Transverse colon (tissue), 4 donors: ENCODE measurements at regions not wholly inside any gene's neighbourhood (a gene's known extent, or its start where the extent isn't known, plus 50 kb on each side); places are given as distances from the start of the nearest gene placed in this dataset.

Experiments used
- DNase-seq: peaks from one replicate; pipeline ENCODE4 v3.0.0-alpha.2; 2019
- H3K27ac ChIP-seq, 4 donors: fragments of 200-600 bp; sonication (generic); 2 replicates each; pipeline ENCODE4 v1.5.1; 2016 to 2018; ENCODE audit warnings: inconsistent platforms in 4 of 4
- H3K27me3 ChIP-seq: fragments of 200-600 bp; sonication (generic); 2 replicates; pipeline ENCODE4 v1.5.1; 2017; ENCODE audit warnings: inconsistent platforms
- H3K36me3 ChIP-seq, 4 donors: fragments of 200-600 bp; sonication (generic); 2 replicates each; pipeline ENCODE4 v1.5.1; 2017 to 2019; ENCODE audit warnings: inconsistent platforms in 4 of 4
- H3K4me1 ChIP-seq, 4 donors: fragments of 200-600 bp; sonication (generic); 2 replicates each; pipeline ENCODE4 v1.5.1; 2017 to 2020; ENCODE audit warnings: inconsistent platforms in 4 of 4
- H3K4me3 ChIP-seq, 4 donors: fragments of 200-600 bp; sonication (generic); 1 replicate in 1 of 4; 2 replicates in 3 of 4; pipeline versions ENCODE4 v1.5.1 to v1.6.1; 2017 to 2019; ENCODE audit warnings: inconsistent platforms in 4 of 4
- H3K9me3 ChIP-seq, 2 donors: fragments of 200-600 bp; sonication (generic); 2 replicates each; pipeline ENCODE4 v1.5.1; 2017 to 2019; ENCODE audit warnings: inconsistent platforms in 2 of 2
- CTCF ChIP-seq, 5 experiments: fragments of 200-600 bp in 3 of 5; fragments of 450-650 bp in 2 of 5; sonication (generic) in 3 of 5; IDR thresholded peaks; 1 replicate in 2 of 5; 2 replicates in 3 of 5; pipeline ENCODE4 v1.5.1; 2016 to 2017; ENCODE audit warnings: antibody characterized with exemption in 5 of 5, inconsistent platforms in 3 of 5, mild to moderate bottlenecking in 2 of 5, moderate library complexity in 1 of 5
- EP300 ChIP-seq: sonication (generic); formaldehyde crosslinking; IDR thresholded peaks from one replicate; pipeline ENCODE4 v1.6.1; 2017; ENCODE audit warnings: antibody characterized with exemption, low read depth
- POLR2A ChIP-seq: fragments of 450-650 bp; IDR thresholded peaks from one replicate; pipeline ENCODE4 v1.6.1; 2016; ENCODE audit warnings: antibody characterized with exemption, mild to moderate bottlenecking, moderate library complexity
- POLR2AphosphoS5 ChIP-seq, 3 donors: sonication (generic); formaldehyde crosslinking; IDR thresholded peaks; one replicate each; pipeline ENCODE4 v1.6.1; 2016; ENCODE audit warnings: antibody characterized with exemption in 3 of 3
- WGBS, 2 donors: methylation state at CpG; one replicate each; pipeline ENCODE4 v1.1.5; 2018; ENCODE audit warnings: low coverage in 1 of 2; 5-methylcytosine and 5-hydroxymethylcytosine counted together
- in situ Hi-C, 4 donors: fragments of 200-750 bp; cut with MboI; loops; one replicate each; pipeline versions ENCODE4 v1.15.0 to v1.15.1; 2017; ENCODE audit warnings: low sequenced_read_pairs in 3 of 4, low pct_ligation_motif_present in 1 of 4, low pct_unique_long_range_greater_than_20kb in 1 of 4
- intact Hi-C: fragments of 100-400 bp; cut with DNase I; formaldehyde crosslinking; loops from one replicate; pipeline ENCODE4 v1.15.1; 2023; ENCODE audit warnings: low total_unique reads

GRCh38 chr1:194693244-194693643 is 1506.8 kb upstream of the B3GALT2 start:
- H3K4me3 ChIP-seq: no peak overlapping the region
- H3K27ac ChIP-seq: no peak overlapping the region
- no peaks in the 10 kb centered on the region for H3K9me3 ChIP-seq
- intact Hi-C loops (no loop called here), in situ Hi-C loops (no loop called here)
- no peaks in the 10 kb centered on the region for H3K27me3 ChIP-seq
- WGBS, 2 donors: 66 to 91% methylated on average over 2 of the region's 2 CpGs
- DNase-seq: no peak
- H3K36me3 ChIP-seq: no peaks in the 10 kb centered on the region
- TF ChIP-seq POLR2A (no peak), POLR2AphosphoS5 (IDR thresholded peaks at IDR 0.05) (no peak), EP300 (no peak), CTCF (IDR thresholded peaks at IDR 0.05) (no peak)
- no peaks in the 10 kb centered on the region for H3K4me1 ChIP-seq

- H3K36me3 ChIP-seq: no peaks in the 10 kb centered on the region
- DNase-seq: no peak
- H3K4me3 ChIP-seq: no peak overlapping the region
- intact Hi-C loops (no loop called here), in situ Hi-C loops (no loop called here)
- TF ChIP-seq CTCF (IDR thresholded peaks at IDR 0.05) (no peak), POLR2AphosphoS5 (IDR thresholded peaks at IDR 0.05) (no peak), EP300 (no peak), POLR2A (no peak)
- 50 to 56% methylated on average over 2 of the region's 2 CpGs for WGBS, 2 donors
- H3K9me3 ChIP-seq: no peaks in the 10 kb centered on the region
- H3K4me1 ChIP-seq: no peaks in the 10 kb centered on the region
- H3K27ac ChIP-seq: no peak overlapping the region
- H3K27me3 ChIP-seq: no peaks in the 10 kb centered on the region
Observed at GRCh38 chr1:194684636-194685035, 1498.2 kb upstream of the B3GALT2 start.

- no peak for DNase-seq
- Histone ChIP-seq H3K4me1 (no peaks in the 10 kb centered on the region), H3K27ac (no peak overlapping the region), H3K9me3 (no peaks in the 10 kb centered on the region), H3K36me3 (no peaks in the 10 kb centered on the region), H3K4me3 (no peak overlapping the region), H3K27me3 (no peaks in the 10 kb centered on the region)
- intact Hi-C loops: no loop called here
- 74 to 91% methylated on average over 1 of the region's 1 CpG for WGBS, 2 donors
- TF ChIP-seq POLR2AphosphoS5 (IDR thresholded peaks at IDR 0.05): no peak
- no peak for TF ChIP-seq POLR2A
- TF ChIP-seq EP300: no peak
- no peak for TF ChIP-seq CTCF (IDR thresholded peaks at IDR 0.05)
- in situ Hi-C loops: no loop called here
Observed at GRCh38 chr1:194658090-194658439, 1471.7 kb upstream of the B3GALT2 start.

- no peaks in the 10 kb centered on the region for H3K36me3 ChIP-seq
- no peaks in the 10 kb centered on the region for H3K4me1 ChIP-seq
- intact Hi-C loops: no loop called here
- in situ Hi-C loops: no loop called here
- TF ChIP-seq POLR2AphosphoS5 (IDR thresholded peaks at IDR 0.05): no peak
- no peak overlapping the region for H3K4me3 ChIP-seq
- 67 to 70% methylated on average over 1 of the region's 1 CpG for WGBS, 2 donors
- H3K27ac ChIP-seq: no peak overlapping the region
- no peaks in the 10 kb centered on the region for H3K27me3 ChIP-seq
- no peaks in the 10 kb centered on the region for H3K9me3 ChIP-seq
- DNase-seq: no peak
Observed at GRCh38 chr1:194654956-194655355, 1468.5 kb upstream of the B3GALT2 start.

- WGBS, 2 donors: 43 to 62% methylated on average over 1 of the region's 1 CpG
- in situ Hi-C loops (no loop called here), intact Hi-C loops (no loop called here)
- H3K4me3 ChIP-seq: no peak overlapping the region
- no peak overlapping the region for H3K27ac ChIP-seq
- TF ChIP-seq POLR2A: no peak
- TF ChIP-seq EP300: no peak
- TF ChIP-seq CTCF (IDR thresholded peaks at IDR 0.05): no peak
- no peak for TF ChIP-seq POLR2AphosphoS5 (IDR thresholded peaks at IDR 0.05)
- no peaks in the 10 kb centered on the region for H3K9me3 ChIP-seq
- DNase-seq: no peak
- H3K27me3 ChIP-seq: no peaks in the 10 kb centered on the region
- H3K4me1 ChIP-seq: no peaks in the 10 kb centered on the region
- H3K36me3 ChIP-seq: no peaks in the 10 kb centered on the region
Observed at GRCh38 chr1:194653385-194653784, 1467.0 kb upstream of the B3GALT2 start.
